ENCODE measurements at regions not wholly inside any gene's neighbourhood (a gene's known extent, or its start where the extent isn't known, plus 50 kb on each side); places are given as distances from the start of the nearest gene placed in this dataset.

GRCh38 chr20:53702617-53703016 lies 109.0 kb upstream of the ZNF217 start:
- Histone ChIP-seq H3K4me3 (replicated peaks; ENCODE audit: low read depth, low read length) (no peak overlapping the region), H3K27me3 (replicated peaks; ENCODE audit: control insufficient read depth, insufficient read depth, low read length) (no peaks in the 10 kb centered on the region), H3K36me3 (ENCODE audit: control insufficient read depth, insufficient read depth, low read length) (no peaks in the 10 kb centered on the region)
- DNase-seq (ENCODE audit: extremely low read depth, insufficient read length) = no peak
- TF ChIP-seq, protein P1, sequence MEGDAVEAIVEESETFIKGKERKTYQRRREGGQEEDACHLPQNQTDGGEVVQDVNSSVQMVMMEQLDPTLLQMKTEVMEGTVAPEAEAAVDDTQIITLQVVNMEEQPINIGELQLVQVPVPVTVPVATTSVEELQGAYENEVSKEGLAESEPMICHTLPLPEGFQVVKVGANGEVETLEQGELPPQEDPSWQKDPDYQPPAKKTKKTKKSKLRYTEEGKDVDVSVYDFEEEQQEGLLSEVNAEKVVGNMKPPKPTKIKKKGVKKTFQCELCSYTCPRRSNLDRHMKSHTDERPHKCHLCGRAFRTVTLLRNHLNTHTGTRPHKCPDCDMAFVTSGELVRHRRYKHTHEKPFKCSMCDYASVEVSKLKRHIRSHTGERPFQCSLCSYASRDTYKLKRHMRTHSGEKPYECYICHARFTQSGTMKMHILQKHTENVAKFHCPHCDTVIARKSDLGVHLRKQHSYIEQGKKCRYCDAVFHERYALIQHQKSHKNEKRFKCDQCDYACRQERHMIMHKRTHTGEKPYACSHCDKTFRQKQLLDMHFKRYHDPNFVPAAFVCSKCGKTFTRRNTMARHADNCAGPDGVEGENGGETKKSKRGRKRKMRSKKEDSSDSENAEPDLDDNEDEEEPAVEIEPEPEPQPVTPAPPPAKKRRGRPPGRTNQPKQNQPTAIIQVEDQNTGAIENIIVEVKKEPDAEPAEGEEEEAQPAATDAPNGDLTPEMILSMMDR (IDR thresholded peaks at IDR 0.05; ENCODE audit: insufficient read depth, low read length, poor library complexity, severe bottlenecking) = no peak

GRCh38 chr20:53699906-53700305 lies 106.3 kb upstream of the ZNF217 start:
- DNase-seq (ENCODE audit: extremely low read depth, insufficient read length) = no peak
- TF ChIP-seq, protein P1 (IDR thresholded peaks at IDR 0.05; ENCODE audit: insufficient read depth, low read length, poor library complexity, severe bottlenecking) = no peak

GRCh38 chr20:53699085-53699674 lies 105.5 kb upstream of the ZNF217 start:
- H3K4me3 ChIP-seq (replicated peaks; ENCODE audit: low read depth, low read length) = no peak overlapping the region
- H3K36me3 ChIP-seq (ENCODE audit: control insufficient read depth, insufficient read depth, low read length) = no peaks in the 10 kb centered on the region
- no peaks in the 10 kb centered on the region for H3K27me3 ChIP-seq (replicated peaks; ENCODE audit: control insufficient read depth, insufficient read depth, low read length)
- TF ChIP-seq, protein P1 (IDR thresholded peaks at IDR 0.05; ENCODE audit: insufficient read depth, low read length, poor library complexity, severe bottlenecking) = no peak
- no peak for DNase-seq (ENCODE audit: extremely low read depth, insufficient read length)

More at GRCh38 chr20:53699906-53700305, 106.3 kb upstream of the ZNF217 start:
- Histone ChIP-seq H3K4me3 (replicated peaks; ENCODE audit: low read depth, low read length) (no peak overlapping the region), H3K27me3 (replicated peaks; ENCODE audit: control insufficient read depth, insufficient read depth, low read length) (no peaks in the 10 kb centered on the region), H3K36me3 (ENCODE audit: control insufficient read depth, insufficient read depth, low read length) (no peaks in the 10 kb centered on the region)

GRCh38 chr20:53698371-53698978 lies 104.8 kb upstream of the ZNF217 start:
- TF ChIP-seq, protein P1 (IDR thresholded peaks at IDR 0.05; ENCODE audit: insufficient read depth, low read length, poor library complexity, severe bottlenecking) = no peak
- no peak for DNase-seq (ENCODE audit: extremely low read depth, insufficient read length)
- Histone ChIP-seq H3K36me3 (ENCODE audit: control insufficient read depth, insufficient read depth, low read length) (no peaks in the 10 kb centered on the region), H3K27me3 (replicated peaks; ENCODE audit: control insufficient read depth, insufficient read depth, low read length) (no peaks in the 10 kb centered on the region), H3K4me3 (replicated peaks; ENCODE audit: low read depth, low read length) (no peak overlapping the region)

GRCh38 chr20:53695797-53696527 lies 102.3 kb upstream of the ZNF217 start:
- no peak for DNase-seq (ENCODE audit: extremely low read depth, insufficient read length)
- Histone ChIP-seq H3K27me3 (replicated peaks; ENCODE audit: control insufficient read depth, insufficient read depth, low read length) (no peaks in the 10 kb centered on the region), H3K36me3 (ENCODE audit: control insufficient read depth, insufficient read depth, low read length) (no peaks in the 10 kb centered on the region), H3K4me3 (replicated peaks; ENCODE audit: low read depth, low read length) (no peak overlapping the region)
- TF ChIP-seq, protein P1 (IDR thresholded peaks at IDR 0.05; ENCODE audit: insufficient read depth, low read length, poor library complexity, severe bottlenecking) = no peak
